ENCODE measurements at regions not wholly inside any gene's neighbourhood (a gene's known extent, or its start where the extent isn't known, plus 50 kb on each side); places are given as distances from the start of the nearest gene placed in this dataset.

DNA sequence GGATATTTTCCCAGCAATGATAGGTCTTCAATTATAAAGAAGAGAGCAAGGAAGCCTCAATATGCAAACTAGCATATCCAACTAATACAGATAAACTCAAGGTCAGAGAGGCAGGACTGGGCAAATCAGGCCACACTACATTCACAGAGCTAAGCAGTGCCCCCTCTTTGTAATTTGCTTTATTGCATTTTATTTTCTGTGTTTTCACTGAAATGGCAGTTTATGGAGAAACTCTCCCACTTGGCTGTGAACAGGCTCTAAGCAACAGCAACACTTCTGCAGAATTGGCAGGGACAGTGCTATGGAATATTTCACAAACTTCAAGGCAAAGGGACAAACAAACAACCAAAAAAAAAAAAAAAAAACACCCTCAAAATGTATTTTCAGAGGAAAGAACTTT is 93.4 kb upstream of the SOD1 start:
- DNase-seq (ENCODE audit: low spot score) = peak; percentile 54

DNA sequence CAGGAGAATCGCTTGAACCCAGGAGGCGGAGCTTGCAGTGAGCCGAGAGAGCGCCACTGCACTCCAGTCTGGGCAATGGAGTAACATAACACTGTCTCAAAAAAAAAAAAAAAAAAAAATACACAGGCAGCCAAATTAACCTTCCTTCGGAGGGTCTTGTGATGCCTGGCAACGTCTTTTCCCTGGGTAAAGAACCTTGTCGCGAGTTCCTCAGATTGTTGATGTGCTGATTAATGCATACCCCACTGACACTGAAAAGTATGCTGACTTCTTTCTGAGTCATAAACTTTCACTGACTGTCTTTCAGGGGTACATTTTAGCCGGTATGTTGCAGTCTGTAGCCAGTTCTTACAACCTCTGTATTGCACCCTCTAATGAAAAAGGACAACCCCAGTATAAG is 95.1 kb upstream of the SOD1 start:
- DNase-seq (ENCODE audit: low spot score) = no peak

DNA sequence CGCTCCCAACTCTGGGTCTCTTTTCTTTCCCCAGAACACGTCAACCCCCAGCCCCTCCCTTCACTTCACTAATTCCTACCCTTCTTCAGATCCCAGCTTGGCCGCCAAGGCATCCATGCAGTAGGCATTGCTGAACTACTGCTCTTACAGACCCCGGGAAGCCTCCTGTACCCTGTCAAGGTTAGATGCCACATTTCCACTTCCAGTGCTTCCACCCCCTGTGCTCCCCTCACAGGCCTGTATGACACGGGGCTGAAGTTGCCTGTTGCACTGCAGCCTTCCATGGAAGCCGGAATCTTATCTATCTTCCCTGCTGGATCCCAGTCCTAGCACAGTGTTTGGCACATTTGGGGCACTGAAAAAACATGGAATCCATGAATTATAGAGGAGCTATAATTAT is 99.0 kb upstream of the SOD1 start:
- no peak for DNase-seq (ENCODE audit: low spot score)

DNA sequence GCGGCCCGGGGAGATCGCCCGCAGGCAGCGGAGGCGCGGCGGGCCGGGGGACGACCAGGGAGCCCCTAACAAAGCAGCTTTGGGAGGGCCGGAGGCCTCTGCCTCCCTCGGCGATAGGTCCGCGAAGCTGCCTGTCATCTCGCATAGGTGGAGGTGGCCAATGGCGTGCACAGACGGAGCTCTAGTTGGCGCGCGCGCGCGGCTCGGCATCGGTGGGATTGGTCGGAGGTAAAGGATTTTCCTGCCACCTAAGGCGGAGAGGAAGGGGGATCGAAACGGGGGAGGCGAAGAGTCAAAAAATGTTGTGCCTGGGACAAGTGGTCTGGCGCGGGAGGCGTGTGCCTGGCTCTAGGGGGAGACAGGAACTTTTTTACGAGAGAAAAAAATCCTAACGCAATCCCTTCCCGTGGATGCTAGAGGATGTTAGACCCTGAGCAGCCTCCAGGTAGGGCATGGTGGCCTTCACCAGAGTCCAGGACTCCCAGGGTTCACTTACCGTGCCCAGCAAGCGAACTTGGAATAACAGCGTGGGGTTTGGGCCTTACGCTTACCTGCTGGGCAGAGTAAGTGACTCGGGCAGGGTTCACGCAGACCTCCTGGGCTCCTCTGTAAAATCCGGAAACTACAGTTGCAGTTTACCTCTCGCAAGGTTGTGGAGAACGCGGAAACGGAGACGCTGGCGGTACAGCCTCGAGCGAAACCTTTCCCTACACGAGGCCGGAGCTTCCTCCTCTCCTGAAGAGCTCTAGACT is 99.9 kb upstream of the SOD1 start:
- DNase-seq (ENCODE audit: low spot score) = peak; percentile 94

DNA sequence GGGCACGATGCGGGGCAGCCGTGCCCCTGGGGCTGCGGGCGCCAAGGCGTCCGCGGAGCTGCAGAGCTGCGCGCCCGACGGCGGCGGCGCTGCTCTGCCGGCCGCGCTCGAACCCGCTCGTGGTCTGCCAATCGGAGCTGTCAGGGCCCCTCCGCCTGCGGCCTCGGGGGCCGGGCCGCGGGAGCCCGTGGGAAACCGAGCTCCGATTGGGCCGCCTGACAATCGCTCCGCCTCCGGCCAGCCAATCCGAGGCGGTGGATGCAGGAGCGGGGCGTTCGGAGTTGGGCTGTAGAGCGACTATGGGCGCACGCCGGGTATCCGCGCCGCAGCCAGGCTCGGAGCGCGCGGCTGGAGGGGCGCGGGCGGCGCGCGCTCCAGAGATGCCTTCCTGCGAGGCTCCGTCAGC is 100.5 kb upstream of the SOD1 start:
- peak; percentile 93 for DNase-seq (ENCODE audit: low spot score)

DNA sequence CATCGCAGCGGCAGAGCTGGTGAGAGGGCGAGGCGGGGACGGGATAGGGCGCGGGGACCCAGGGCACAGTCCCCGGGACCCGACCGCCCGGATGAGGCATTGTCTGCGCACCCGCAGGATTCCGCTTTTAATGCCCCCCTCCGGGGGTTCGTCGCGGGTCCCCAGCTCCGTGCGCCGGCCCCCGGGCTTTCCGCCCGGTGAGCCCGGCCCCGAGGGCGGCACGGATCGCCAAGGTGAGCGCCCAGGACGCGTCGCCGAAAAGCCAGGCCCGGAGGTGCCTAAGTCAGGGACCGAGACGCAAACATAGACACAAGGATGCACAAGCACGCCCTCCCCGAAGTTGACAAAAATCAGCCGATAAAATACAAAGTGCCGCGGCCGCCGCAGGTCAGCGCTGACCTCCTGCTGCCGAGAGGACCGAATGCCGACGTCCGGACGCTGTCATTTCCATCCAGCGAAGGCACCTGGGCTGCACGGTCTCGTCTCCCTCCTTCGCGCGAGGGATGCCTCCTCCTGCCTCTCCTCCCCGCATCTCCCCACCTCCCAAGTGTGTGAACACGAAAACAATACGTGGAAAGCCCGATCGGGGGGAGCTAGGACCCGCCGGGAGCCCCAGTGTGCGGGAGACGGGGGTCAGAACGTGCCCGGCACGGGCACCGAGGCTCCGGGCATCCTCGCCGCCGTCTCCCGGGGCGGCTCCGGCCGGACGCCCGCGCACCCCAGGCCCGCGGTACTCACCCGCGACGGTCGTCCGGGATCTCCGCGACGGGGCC is 101.1 kb upstream of the SOD1 start:
- DNase-seq (ENCODE audit: low spot score) = peak; percentile 33

DNA sequence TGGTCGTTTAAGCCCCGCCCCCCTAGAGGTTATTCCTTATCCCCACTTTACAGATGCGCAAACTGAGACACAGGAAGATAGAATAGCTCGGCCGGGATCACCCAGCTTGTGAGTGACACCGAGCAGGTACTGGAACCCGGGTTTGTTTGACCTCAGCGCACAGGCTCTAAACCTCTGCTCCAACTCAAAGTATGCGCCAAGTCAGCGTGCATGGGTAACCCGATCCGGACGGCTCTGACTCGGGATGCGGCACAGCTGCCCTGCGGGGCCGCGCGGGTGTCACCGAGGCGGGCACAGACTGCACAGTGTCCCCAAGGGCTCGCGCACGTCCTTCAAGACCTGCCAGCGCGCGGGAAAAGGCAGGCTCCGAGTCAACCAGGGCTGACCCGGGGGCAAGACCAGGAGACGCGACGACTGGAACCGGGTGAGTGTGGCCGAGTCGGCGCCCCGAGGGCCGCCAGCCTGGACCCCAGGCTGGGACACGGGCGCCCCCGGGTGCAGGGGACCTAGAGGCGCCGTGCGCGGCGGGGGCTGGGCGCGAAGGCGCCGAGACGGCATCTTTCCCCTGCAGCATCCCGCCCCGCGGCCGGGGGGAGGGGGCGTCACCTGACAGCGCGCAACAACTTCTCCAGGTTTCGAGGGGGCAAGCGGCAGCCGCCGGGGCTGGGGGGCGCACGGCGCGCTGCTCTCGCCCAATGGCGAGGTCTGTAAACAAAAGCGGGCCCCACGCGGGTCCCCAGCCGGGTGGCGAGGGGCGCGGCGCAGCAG is 101.9 kb upstream of the SOD1 start:
- DNase-seq (ENCODE audit: low spot score) = no peak

DNA sequence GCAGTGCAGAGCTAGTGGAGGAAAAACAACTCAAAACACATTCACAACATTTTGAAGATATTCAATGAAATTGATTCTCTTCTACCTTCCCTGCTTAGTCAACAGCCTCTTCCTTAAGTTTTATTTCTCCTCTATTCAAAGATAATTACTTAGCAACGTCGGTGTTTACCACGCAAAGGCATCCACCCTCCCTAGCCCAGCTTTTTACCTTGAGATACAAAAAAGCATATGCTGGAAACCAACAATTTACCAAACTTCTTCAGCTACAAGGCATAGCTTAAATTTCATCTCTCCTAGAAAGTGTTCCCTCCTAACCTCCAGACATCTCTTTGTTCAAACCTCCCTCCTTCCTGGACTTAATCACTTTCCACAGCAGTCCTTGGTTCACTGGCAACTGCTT is 102.8 kb upstream of the SOD1 start:
- no peak for DNase-seq (ENCODE audit: low spot score)

DNA sequence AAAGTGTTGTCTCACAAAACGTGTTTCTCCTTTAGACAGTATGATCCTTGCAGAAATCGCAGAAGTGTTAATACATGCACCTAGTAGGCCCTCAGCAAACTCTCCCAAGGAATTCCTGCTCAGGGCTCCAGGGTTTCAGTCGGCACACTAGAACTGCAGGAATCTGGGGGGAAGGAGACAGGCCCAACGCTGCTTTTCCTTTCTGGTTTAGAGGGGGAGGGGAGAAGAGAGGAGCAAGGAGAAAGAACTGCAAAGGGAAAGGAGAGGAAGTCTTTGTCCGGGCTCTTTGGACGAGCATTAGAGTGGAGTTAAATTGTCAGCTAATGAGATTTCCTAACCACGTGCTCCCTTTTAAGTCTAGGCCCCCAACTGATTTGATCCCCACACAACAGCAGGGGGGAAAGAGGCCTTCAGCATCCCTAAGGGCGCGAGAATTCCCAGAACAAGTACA is 103.7 kb upstream of the SOD1 start:
- no peak for DNase-seq (ENCODE audit: low spot score)

DNA sequence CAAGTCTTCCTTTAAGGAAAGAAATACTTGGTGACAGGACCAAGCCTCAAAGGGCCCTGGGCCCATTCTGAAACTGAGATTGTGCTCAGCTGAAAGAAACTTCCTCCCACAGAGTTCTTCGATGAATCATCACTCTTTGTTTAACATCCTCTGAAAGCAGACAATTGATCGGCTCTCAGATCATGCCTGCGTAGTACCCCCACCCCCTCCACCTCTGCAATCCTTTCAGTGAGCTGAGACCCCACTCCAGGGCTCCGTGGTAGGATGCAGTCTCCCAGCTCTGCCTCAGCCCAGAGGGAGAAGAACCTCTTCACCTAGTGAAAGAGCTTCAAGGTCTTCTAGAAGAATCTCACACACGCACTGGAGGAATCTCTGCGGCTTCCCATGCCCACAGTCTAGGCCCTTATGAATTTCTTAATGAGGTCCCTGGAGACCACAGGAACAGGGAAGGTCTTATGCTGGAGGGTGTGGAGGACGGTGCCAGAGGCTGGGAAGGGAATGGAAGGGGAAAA is 104.9 kb upstream of the SOD1 start:
- no peak for DNase-seq (ENCODE audit: low spot score)

DNA sequence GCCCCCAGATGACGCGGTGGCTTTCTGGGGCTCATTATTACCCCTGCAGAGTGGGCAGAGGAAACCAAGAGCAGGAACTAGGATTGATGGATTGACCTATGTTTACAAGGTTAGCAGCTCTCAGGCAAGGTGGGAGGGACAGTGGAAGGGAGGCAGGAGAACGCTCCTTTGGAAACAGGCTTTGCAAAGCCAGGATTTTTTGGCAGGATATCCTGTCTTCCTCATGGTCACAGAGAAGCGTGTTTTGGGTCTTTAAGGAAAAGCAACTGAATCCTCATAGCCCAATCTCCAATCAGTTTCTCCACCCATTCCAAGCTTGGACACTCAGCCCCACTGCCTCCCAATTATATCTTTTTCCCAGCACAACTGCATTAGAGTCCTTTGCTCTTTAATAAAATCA is 105.6 kb upstream of the SOD1 start:
- DNase-seq (ENCODE audit: low spot score) = no peak

DNA sequence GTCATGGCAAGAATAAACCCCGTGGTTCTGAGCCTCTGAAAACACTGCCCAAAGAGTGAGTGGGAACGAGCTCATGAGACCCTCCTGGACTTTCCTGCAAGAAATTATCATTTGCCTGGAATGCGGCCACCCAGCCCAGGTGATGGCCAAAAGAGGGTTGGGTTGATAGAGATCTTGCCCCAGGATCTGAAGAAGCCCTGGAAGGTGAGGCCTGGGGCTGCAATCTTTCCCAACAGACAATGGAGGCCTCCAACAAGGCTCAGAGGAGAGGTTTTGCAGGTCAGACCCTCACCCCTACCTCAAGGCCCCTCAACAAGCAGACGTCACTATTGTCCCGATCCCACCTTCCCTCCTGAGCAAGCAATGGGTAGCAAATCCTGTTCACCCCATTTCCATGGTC is 106.0 kb upstream of the SOD1 start:
- no peak for DNase-seq (ENCODE audit: low spot score)

DNA sequence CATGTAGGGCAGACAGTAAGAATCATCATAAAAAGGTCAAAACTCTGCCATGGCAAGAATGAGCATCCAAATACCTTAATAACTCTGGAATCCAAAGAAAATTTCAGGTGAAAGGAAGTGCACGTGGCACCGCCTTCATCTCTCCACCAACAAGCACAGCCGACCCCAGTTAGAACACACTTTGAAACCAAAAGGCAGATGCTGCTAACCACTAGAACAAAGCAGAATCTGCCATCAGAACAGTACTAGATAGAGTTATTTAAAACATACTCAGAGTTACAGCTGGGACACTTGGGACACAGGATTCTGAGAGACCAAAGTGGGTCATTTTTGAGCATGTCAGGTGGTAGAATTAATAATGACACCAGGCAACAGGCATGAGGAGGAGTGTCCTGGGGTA is 106.7 kb upstream of the SOD1 start:
- no peak for DNase-seq (ENCODE audit: low spot score)

DNA sequence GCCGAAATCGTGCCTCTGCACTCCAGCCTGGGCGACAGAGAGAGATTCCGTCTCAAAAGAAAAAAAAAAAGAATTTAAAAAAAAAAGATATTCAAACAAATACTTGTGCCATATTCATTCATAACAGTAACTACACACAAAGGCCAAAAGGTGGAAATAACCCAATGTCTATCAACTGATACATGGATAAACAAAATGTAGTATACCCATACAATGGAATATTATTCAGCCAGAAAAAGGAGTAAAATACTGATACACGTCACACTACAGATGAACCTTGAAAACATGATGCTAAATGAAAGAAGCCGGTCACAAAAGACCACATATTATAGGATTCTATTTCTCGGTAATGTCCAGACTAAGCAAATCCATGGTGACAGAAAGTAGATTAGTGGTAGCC is 109.4 kb upstream of the SOD1 start:
- DNase-seq (ENCODE audit: low spot score) = no peak

DNA sequence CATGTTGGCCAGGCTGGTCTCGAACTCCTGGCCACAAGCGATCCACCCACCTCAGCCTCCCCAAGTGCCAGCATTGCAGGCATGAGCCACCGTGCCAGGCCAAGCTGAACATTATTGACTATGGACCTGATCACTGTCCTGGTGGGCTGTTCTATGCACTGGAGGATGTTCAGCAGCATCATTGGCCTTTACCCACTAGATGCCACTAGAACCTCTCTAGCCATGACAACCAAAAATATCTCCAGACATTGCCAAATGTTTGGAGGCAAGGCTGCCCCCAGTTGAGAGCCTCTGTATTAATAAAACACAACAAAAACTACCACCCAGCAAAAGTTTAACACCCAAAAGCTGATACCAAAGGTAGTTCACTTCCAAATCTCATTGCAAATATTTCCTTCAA is 110.8 kb upstream of the SOD1 start:
- no peak for DNase-seq (ENCODE audit: low spot score)

DNA sequence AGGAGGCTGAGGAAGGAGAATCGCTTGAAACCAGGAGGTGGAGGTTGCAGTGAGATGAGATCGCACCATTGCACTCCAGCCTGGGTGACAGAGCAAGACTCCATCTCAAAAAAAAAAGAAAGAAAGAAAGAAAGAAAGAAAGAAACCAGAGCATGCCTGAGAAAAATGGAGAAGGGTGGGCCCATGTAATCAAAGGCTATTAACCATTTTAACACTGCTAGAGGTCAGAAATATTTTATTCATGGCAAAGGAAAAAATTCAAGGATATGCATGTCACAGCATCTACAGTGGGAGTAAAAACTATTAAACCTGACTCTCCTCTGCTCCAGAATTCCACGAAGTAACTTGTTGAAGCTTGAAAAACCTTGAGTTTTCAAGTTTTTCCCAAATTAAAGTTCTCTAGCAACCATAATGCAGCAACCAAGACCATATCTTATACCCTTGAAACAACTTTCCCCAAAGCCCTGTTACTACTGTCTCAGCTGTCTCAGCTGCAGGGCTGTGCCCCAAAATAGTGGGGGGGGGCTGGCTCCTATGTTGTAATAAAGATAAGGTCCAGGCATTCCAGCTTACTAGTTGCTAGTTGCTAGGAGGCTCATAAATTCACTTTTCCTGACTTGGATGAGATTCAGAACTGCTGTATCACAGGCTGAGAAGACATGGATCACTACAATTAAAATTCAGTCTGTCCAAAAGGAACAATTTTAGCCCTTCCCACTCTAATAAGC is 112.9 kb upstream of the SOD1 start:
- DNase-seq (ENCODE audit: low spot score) = no peak

DNA sequence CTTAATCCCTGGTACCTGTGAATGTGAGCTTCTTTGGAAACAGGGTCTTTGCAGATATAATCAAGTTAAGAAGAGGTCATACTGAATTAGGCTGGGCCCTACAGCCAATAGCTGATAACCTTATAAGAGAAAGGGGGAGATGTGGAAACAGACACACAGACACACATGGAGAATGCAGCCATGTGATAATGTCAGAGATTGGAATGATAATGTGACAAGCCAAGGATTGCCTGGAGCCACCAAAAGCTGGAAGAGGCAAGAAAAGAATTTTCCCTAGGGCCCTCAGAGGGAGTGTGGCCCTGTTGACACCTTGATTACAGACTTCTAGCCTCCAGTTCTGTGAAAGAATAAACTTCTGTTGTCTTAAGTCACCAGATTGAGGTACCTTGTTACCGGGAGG is 114.5 kb upstream of the SOD1 start:
- DNase-seq (ENCODE audit: low spot score) = no peak

DNA sequence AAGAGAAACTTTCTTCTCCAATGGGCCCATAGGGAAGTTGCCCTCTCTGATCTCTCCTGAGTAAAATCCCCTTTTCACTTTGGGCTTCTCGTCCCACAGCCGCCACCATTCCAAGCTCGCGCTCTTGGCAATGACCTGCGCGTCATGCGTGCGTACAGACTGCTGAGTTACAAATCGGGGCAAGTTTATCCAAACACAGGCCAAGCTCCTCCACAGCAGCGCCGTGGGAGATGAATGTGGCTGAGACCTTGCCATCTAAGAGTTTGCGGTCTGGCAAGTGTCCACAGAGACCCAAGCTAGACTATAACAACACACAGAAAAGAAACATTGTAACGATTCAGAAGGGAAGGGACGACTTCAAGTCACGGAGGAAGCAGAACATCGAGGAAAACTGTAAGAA is 116.3 kb upstream of the SOD1 start:
- DNase-seq (ENCODE audit: low spot score) = no peak

DNA sequence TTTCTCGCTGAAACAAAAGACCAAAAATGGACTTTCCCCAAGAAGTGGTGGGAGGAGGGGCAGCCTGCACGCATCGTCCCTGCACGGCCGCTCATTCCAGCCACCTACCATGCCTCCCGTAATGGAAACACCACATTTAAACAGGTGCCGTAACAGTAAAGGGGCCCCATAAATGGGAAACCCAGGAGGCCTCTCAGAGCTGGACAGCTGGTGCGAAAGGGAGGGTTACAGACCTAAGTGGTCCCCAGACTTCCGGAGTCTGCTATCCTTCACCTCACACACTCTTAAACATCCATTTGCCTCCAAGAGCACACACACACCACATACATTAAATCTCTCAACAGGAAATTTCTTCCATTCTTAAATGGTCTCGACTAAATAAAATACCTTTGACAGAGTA is 120.7 kb upstream of the SOD1 start:
- DNase-seq (ENCODE audit: low spot score) = no peak

DNA sequence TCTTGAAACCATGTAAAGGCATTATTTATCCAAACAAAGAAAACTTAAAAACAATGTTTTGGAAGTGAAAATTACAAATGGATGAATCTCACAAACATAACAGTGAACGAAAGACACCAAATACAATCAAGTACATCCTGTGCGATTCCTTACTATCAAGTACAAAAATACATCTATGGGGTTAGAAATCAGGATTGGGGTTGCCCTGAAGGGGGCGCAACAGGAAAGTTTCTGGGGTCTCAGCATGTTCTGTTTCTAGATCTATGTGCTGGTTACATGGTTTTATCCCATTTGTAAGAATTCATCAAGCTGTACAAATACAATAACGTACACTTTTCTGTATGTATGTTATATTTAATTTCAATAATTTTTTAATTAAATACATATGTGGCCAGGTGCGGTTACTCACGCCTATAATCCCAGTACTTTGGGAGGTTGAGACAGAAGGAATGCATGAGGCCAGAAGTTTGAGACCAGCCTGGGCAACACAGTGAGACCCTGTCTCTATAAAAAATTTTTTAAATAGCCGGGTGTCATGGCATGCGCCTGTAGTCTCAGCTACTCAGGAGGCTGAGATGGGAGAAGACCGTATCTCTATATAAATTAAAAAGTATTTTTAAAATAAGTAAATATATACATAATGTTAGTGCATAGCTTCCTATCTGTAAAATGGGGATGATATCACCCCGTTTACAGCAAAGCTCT is 121.5 kb upstream of the SOD1 start:
- no peak for DNase-seq (ENCODE audit: low spot score)

DNA sequence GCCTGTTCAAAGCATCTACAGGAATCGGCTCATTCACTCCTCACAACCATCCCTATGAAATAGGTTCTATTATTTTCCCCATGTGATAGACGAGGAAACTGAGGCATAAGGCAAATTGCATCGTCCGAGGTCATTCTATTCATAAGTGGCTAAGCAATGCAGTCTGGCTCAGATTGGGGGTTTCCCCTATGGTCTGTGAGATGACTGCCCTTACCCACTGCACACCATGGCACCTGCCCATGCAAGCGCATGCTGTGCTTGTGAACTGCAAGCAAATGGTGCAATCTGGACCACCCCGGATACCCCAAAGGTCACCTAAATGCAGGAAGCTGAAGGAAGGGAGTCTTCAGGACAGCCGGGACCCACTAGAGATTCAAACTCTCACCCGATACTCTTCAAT is 123.4 kb upstream of the SOD1 start:
- no peak for DNase-seq (ENCODE audit: low spot score)

All from pons (tissue), 1 donor.